HL-60 (cell line): ENCODE measurements at regions not wholly inside any gene's neighbourhood (a gene's known extent, or its start where the extent isn't known, plus 50 kb on each side); places are given as distances from the start of the nearest gene placed in this dataset.

Source experiments
- GABPA ChIP-seq: IDR thresholded peaks from 2 replicates; pipeline ENCODE4 v1.6.1; 2012; ENCODE audit warnings: low read depth
- POLR2AphosphoS5 ChIP-seq: IDR thresholded peaks from 2 replicates; pipeline ENCODE4 v1.6.1; 2012; ENCODE audit warnings: low read depth
- SPI1 ChIP-seq: IDR thresholded peaks from 2 replicates; pipeline ENCODE4 v1.6.1; 2012; ENCODE audit warnings: low read depth, mild to moderate bottlenecking, borderline replicate concordance
- TF ChIP-seq, protein P1 (sequence below): IDR thresholded peaks from one replicate; pipeline ENCODE4 v1.5.1; 2011; ENCODE audit warnings: low read length, control low read depth, inconsistent platforms; ENCODE audit not compliant: insufficient read depth
- TF ChIP-seq, protein P2 (sequence below): IDR thresholded peaks from 2 replicates; pipeline ENCODE4 v1.6.1; 2012; ENCODE audit warnings: low read depth; ENCODE audit not compliant: insufficient replicate concordance

DNA sequence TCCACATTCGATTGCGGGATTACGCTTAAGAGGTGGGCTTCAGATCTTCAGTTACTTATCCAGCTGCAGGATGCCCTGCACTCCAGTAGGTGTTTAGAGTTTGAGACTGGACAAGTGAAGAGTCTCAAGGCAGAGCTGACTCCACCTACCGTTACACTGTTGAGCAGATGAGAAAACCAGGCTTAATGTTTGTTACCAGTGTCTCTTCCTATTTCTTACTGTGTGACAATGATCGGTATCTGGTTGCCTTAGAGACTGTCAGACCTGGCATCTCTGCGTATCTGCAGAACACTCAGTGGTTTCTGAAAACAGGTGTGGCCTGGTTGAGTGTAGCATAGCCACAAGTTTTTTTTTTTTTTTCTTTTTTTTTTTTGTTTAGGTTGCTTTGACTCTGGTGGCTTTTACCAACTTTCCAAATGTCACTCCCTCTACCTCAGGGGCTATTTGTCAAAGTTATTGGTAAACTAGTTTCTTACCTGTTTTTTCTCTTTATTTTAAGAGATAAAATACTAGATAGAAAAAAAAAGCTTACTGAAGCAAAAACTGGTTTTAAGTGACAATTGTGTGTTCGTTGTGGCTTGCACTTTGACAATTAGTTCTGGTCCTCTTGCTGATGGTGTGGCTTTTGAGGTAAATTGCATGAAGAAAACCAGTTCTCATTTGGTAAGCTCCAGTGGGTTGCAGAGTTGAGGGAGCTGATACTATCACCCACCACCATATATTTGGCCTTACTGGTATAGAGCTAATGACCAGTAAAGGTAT lies 284.8 kb downstream of the ETS1 start:
- TF ChIP-seq, protein P1, sequence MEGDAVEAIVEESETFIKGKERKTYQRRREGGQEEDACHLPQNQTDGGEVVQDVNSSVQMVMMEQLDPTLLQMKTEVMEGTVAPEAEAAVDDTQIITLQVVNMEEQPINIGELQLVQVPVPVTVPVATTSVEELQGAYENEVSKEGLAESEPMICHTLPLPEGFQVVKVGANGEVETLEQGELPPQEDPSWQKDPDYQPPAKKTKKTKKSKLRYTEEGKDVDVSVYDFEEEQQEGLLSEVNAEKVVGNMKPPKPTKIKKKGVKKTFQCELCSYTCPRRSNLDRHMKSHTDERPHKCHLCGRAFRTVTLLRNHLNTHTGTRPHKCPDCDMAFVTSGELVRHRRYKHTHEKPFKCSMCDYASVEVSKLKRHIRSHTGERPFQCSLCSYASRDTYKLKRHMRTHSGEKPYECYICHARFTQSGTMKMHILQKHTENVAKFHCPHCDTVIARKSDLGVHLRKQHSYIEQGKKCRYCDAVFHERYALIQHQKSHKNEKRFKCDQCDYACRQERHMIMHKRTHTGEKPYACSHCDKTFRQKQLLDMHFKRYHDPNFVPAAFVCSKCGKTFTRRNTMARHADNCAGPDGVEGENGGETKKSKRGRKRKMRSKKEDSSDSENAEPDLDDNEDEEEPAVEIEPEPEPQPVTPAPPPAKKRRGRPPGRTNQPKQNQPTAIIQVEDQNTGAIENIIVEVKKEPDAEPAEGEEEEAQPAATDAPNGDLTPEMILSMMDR = no peak
- no peak for TF ChIP-seq GABPA
- TF ChIP-seq, protein P2, sequence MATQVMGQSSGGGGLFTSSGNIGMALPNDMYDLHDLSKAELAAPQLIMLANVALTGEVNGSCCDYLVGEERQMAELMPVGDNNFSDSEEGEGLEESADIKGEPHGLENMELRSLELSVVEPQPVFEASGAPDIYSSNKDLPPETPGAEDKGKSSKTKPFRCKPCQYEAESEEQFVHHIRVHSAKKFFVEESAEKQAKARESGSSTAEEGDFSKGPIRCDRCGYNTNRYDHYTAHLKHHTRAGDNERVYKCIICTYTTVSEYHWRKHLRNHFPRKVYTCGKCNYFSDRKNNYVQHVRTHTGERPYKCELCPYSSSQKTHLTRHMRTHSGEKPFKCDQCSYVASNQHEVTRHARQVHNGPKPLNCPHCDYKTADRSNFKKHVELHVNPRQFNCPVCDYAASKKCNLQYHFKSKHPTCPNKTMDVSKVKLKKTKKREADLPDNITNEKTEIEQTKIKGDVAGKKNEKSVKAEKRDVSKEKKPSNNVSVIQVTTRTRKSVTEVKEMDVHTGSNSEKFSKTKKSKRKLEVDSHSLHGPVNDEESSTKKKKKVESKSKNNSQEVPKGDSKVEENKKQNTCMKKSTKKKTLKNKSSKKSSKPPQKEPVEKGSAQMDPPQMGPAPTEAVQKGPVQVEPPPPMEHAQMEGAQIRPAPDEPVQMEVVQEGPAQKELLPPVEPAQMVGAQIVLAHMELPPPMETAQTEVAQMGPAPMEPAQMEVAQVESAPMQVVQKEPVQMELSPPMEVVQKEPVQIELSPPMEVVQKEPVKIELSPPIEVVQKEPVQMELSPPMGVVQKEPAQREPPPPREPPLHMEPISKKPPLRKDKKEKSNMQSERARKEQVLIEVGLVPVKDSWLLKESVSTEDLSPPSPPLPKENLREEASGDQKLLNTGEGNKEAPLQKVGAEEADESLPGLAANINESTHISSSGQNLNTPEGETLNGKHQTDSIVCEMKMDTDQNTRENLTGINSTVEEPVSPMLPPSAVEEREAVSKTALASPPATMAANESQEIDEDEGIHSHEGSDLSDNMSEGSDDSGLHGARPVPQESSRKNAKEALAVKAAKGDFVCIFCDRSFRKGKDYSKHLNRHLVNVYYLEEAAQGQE = no peak
- TF ChIP-seq POLR2AphosphoS5 = no peak
- no peak for TF ChIP-seq SPI1
